SKM-1 treated with dmso at 0.1 percent for 144 hours (cell line): ENCODE measurements at regions not wholly inside any gene's neighbourhood (a gene's known extent, or its start where the extent isn't known, plus 50 kb on each side); places are given as distances from the start of the nearest gene placed in this dataset.
"Not testable (repeated sequence)": the region's sequence is repeated elsewhere in the genome, so short reads cannot be mapped to it uniquely, and the experiment has no call there.

Experiments used
- DNase-seq: peaks from one replicate; lab custom pipeline; 2025; ENCODE audit not compliant: unreplicated experiment; lab: John Stamatoyannopoulos, UW

GRCh38 chr4:123535037-123535748 is 138.6 kb downstream of the SPRY1 start:
- no peak for DNase-seq

- DNase-seq: peak; percentile 64
These were observed 139.6 kb downstream of the SPRY1 start for GRCh38 chr4:123536225-123536624.

- not testable (repeated sequence) for DNase-seq
These were observed 141.4 kb downstream of the SPRY1 start for GRCh38 chr4:123537906-123538402.

GRCh38 chr4:123545667-123546572 is 149.3 kb downstream of the SPRY1 start:
- DNase-seq: no peak

GRCh38 chr4:123546573-123547060 is 150.0 kb downstream of the SPRY1 start:
- no peak for DNase-seq

- no peak for DNase-seq
These were observed 150.9 kb downstream of the SPRY1 start for GRCh38 chr4:123547216-123548165.

GRCh38 chr4:123553279-123553678 is 156.7 kb downstream of the SPRY1 start:
- peak; percentile 47 for DNase-seq

GRCh38 chr4:123553733-123554637 is 157.4 kb downstream of the SPRY1 start:
- no peak for DNase-seq

- no peak for DNase-seq
These were observed 158.2 kb downstream of the SPRY1 start for GRCh38 chr4:123554801-123555232.

- peak; percentile 69 for DNase-seq
These were observed 158.7 kb downstream of the SPRY1 start for GRCh38 chr4:123555233-123555806.

GRCh38 chr4:123555807-123556273 is 159.2 kb downstream of the SPRY1 start:
- DNase-seq: no peak

GRCh38 chr4:123556526-123556925 is 159.9 kb downstream of the SPRY1 start:
- no peak for DNase-seq

- DNase-seq: no peak
These were observed 161.4 kb downstream of the SPRY1 start for GRCh38 chr4:123557857-123558536.

- no peak for DNase-seq
These were observed 162.3 kb downstream of the SPRY1 start for GRCh38 chr4:123558865-123559264.

- DNase-seq: no peak
These were observed 163.6 kb downstream of the SPRY1 start for GRCh38 chr4:123559955-123560871.

GRCh38 chr4:123561525-123561924 is 164.9 kb downstream of the SPRY1 start:
- no peak for DNase-seq

GRCh38 chr4:123562994-123563750 is 166.6 kb downstream of the SPRY1 start:
- no peak for DNase-seq
